ENCODE measurements at regions not wholly inside any gene's neighbourhood (a gene's known extent, or its start where the extent isn't known, plus 50 kb on each side); places are given as distances from the start of the nearest gene placed in this dataset.

DNA sequence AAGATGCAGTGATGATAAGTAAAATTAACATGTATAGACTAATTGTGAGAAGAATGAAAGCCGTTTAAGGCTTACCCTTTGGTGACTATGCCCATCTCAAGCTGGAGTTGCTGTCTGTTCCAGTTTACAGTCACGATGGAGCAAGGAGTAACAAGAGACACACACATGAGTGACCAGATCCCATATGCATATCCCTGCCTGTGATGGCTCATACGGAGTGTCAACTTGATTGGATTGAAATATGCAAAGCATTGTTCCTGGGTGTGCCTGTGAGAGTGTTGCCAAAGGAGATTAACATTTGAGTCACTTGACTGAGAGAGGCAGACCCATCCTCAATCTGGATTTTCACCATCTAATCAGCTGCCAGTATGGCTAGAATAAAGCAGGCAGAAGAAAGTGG lies 786.8 kb downstream of the FAM181B start:
- DNase-seq (ENCODE audit: extremely low read depth, low read depth), result no peak
- H3K4me3 ChIP-seq (replicated peaks; ENCODE audit: low read depth, low read length), result no peak overlapping the region
- TF ChIP-seq, protein P1, sequence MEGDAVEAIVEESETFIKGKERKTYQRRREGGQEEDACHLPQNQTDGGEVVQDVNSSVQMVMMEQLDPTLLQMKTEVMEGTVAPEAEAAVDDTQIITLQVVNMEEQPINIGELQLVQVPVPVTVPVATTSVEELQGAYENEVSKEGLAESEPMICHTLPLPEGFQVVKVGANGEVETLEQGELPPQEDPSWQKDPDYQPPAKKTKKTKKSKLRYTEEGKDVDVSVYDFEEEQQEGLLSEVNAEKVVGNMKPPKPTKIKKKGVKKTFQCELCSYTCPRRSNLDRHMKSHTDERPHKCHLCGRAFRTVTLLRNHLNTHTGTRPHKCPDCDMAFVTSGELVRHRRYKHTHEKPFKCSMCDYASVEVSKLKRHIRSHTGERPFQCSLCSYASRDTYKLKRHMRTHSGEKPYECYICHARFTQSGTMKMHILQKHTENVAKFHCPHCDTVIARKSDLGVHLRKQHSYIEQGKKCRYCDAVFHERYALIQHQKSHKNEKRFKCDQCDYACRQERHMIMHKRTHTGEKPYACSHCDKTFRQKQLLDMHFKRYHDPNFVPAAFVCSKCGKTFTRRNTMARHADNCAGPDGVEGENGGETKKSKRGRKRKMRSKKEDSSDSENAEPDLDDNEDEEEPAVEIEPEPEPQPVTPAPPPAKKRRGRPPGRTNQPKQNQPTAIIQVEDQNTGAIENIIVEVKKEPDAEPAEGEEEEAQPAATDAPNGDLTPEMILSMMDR (IDR thresholded peaks at IDR 0.05; ENCODE audit: low read depth, low read length, missing control alignments), result no peak

- no peak for DNase-seq (ENCODE audit: extremely low read depth, low read depth)
- TF ChIP-seq, protein P1 (IDR thresholded peaks at IDR 0.05; ENCODE audit: low read depth, low read length, missing control alignments), result no peak
- H3K4me3 ChIP-seq (replicated peaks; ENCODE audit: low read depth, low read length), result no peak overlapping the region
These were observed 791.0 kb downstream of the FAM181B start for GRCh38 chr11:81942646-81943045.

GRCh38 chr11:81941998-81942397 lies 791.7 kb downstream of the FAM181B start:
- TF ChIP-seq, protein P1 (IDR thresholded peaks at IDR 0.05; ENCODE audit: low read depth, low read length, missing control alignments), result no peak
- DNase-seq (ENCODE audit: extremely low read depth, low read depth), result no peak

DNA sequence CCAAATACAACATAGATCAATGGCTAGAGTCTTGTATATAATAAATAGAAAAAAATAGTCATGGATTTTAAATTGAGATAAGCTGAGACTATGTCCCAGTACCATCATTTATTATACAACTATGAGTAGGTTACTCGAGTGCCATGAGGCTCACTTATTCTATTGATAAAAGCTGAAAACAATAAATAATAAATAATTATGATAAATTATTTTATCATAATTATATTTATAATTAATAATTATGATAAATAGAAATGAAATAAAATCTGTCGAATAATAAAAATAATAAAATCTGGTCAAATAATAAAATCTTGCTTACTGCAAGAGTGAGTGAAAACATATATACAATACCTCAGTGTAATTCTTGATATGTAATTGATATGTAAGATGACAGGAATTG lies 801.4 kb downstream of the FAM181B start:
- H3K4me3 ChIP-seq (replicated peaks; ENCODE audit: low read depth, low read length), result no peak overlapping the region
- DNase-seq (ENCODE audit: extremely low read depth, low read depth), result no peak
- TF ChIP-seq, protein P1 (IDR thresholded peaks at IDR 0.05; ENCODE audit: low read depth, low read length, missing control alignments), result no peak

More at GRCh38 chr11:81941998-81942397, 791.7 kb downstream of the FAM181B start:
- H3K4me3 ChIP-seq (replicated peaks; ENCODE audit: low read depth, low read length), result no peak overlapping the region

DNA sequence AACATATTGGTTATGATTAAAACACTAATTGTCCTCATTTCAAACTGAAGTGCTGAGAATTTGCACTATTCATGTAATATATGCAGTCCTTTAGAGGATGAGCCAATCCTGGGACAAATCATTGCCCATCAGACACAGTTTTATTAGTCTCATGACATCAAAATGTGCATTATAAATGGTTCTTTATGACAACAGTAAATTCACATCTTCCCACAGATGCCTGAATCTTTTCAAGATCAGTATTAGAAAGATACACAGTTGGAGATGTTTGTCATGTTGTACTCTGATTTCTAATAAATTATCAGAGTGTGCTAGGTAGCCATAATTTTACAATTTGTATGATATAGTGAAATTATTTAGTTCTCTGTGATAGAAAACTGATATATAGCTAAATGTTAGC lies 813.5 kb downstream of the FAM181B start:
- DNase-seq (ENCODE audit: extremely low read depth, low read depth), result no peak
- TF ChIP-seq, protein P1 (IDR thresholded peaks at IDR 0.05; ENCODE audit: low read depth, low read length, missing control alignments), result no peak
- no peak overlapping the region for H3K4me3 ChIP-seq (replicated peaks; ENCODE audit: low read depth, low read length)

DNA sequence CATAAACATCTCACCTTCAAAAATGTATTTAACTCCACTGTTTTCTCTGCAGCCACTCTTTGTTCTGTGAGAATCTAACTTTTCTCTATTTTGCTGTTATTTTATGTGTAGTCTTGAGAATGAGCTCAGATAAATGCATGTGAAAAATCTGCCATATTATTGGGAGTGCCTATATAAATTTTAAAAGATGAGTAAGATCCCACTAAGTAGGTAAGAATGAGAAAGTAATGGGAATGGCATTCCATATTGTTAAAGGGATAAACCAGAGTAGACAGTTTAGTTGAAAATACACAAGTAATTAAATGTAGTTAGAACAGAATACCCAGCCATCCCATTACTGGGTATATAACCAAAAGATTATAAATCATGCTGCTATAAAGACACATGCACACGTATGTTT lies 817.2 kb downstream of the FAM181B start:
- no peak overlapping the region for H3K4me3 ChIP-seq (replicated peaks; ENCODE audit: low read depth, low read length)
- TF ChIP-seq, protein P1 (IDR thresholded peaks at IDR 0.05; ENCODE audit: low read depth, low read length, missing control alignments), result no peak
- DNase-seq (ENCODE audit: extremely low read depth, low read depth), result no peak

DNA sequence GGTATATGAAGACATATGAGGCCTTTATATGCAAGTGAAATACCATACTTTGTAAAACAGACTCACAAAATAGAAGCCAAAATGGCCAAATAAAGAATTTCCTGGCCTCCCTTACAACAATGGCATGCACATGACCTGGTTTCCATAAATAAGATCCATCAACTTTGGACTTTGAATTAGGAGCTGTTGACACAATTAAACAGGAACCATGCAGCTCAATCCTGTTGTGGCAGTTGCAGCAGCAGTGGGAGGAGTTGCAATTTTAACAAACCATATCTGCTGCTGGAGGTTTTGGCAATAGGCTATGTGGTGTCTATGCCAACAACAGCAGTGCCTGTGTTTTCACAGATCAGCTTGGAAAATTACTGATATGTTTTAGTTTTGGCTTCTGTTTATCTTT lies 818.6 kb downstream of the FAM181B start:
- H3K4me3 ChIP-seq (replicated peaks; ENCODE audit: low read depth, low read length), result no peak overlapping the region
- no peak for DNase-seq (ENCODE audit: extremely low read depth, low read depth)
- TF ChIP-seq, protein P1 (IDR thresholded peaks at IDR 0.05; ENCODE audit: low read depth, low read length, missing control alignments), result no peak

All from HFF-Myc (cell line).